Liver (tissue), 8 donors: ENCODE measurements at regions not wholly inside any gene's neighbourhood (a gene's known extent, or its start where the extent isn't known, plus 50 kb on each side); places are given as distances from the start of the nearest gene placed in this dataset.

Experiments
- DNase-seq: peaks from one replicate; pipeline ENCODE4 v3.0.0-alpha.2; 2017; ENCODE audit warnings: low spot score
- H3K27ac ChIP-seq, 2 donors: one replicate each; pipeline ENCODE4 v1.7.0; 2013; ENCODE audit warnings: inconsistent platforms in 2 of 2, low read length in 2 of 2, control low read depth in 1 of 2, low read depth in 1 of 2, mild to moderate bottlenecking in 1 of 2
- H3K27me3 ChIP-seq, 4 donors: one replicate each; pipeline versions ENCODE4 v1.6.1 to v1.7.0; 2013; ENCODE audit warnings: low read length in 3 of 4, inconsistent platforms in 1 of 4, mild to moderate bottlenecking in 1 of 4, moderate library complexity in 1 of 4; ENCODE audit not compliant: control insufficient read depth in 4 of 4, insufficient read depth in 4 of 4
- H3K36me3 ChIP-seq, 4 donors: one replicate each; pipeline versions ENCODE4 v1.6.1 to v1.7.0; 2013; ENCODE audit warnings: low read length in 3 of 4, mild to moderate bottlenecking in 3 of 4, low read depth in 1 of 4, moderate library complexity in 1 of 4; ENCODE audit not compliant: control insufficient read depth in 4 of 4, insufficient read depth in 3 of 4
- H3K4me1 ChIP-seq, 4 donors: one replicate each; pipeline versions ENCODE4 v1.6.1 to v1.7.0; 2013; ENCODE audit warnings: low read length in 3 of 4, mild to moderate bottlenecking in 3 of 4, moderate library complexity in 1 of 4; ENCODE audit not compliant: control insufficient read depth in 4 of 4, insufficient read depth in 4 of 4
- H3K4me3 ChIP-seq, 3 donors: one replicate each; pipeline versions ENCODE4 v1.6.1 to v1.7.0; 2013; ENCODE audit warnings: low read length in 3 of 3, control low read depth in 1 of 3, low read depth in 1 of 3, mild to moderate bottlenecking in 1 of 3
- H3K9ac ChIP-seq, 2 donors: one replicate each; pipeline ENCODE4 v1.7.0; 2013; ENCODE audit warnings: low read length in 2 of 2, mild to moderate bottlenecking in 2 of 2, moderate library complexity in 2 of 2, control low read depth in 1 of 2, low read depth in 1 of 2
- H3K9me3 ChIP-seq, 4 donors: one replicate each; pipeline versions ENCODE4 v1.6.1 to v1.7.0; 2013; ENCODE audit warnings: low read length in 3 of 4; ENCODE audit not compliant: control insufficient read depth in 4 of 4
- EGR1 ChIP-seq, 2 donors: IDR thresholded peaks; 2 replicates each; pipeline ENCODE4 v1.6.1; 2016 to 2018; ENCODE audit warnings: antibody characterized with exemption in 2 of 2, low read depth in 2 of 2
- HNF4A ChIP-seq, 2 donors: conservative IDR thresholded peaks; 2 replicates each; pipeline ENCODE4 v1.6.1; 2016; ENCODE audit warnings: antibody characterized with exemption in 2 of 2, mild to moderate bottlenecking in 2 of 2
- HNF4G ChIP-seq: IDR thresholded peaks from 2 replicates; pipeline ENCODE4 v1.6.1; 2016; ENCODE audit warnings: antibody characterized with exemption
- JUND ChIP-seq, 2 donors: IDR thresholded peaks; 2 replicates each; pipeline ENCODE4 v1.6.1; 2016; ENCODE audit warnings: antibody characterized with exemption in 2 of 2
- NR2F2 ChIP-seq: IDR thresholded peaks from 2 replicates; pipeline ENCODE4 v1.6.1; 2016; ENCODE audit warnings: antibody characterized with exemption
- RAD21 ChIP-seq, 2 donors: IDR thresholded peaks; 2 replicates each; pipeline ENCODE4 v1.6.1; 2016; ENCODE audit warnings: antibody characterized with exemption in 2 of 2, mild to moderate bottlenecking in 2 of 2
- RXRA ChIP-seq, 2 donors: IDR thresholded peaks; 2 replicates each; pipeline ENCODE4 v1.6.1; 2017 to 2018; ENCODE audit warnings: antibody characterized with exemption in 2 of 2, mild to moderate bottlenecking in 1 of 2
- SP1 ChIP-seq: IDR thresholded peaks from 2 replicates; pipeline ENCODE4 v1.6.1; 2018; ENCODE audit warnings: antibody characterized with exemption, mild to moderate bottlenecking
- TAF1 ChIP-seq: conservative IDR thresholded peaks from 2 replicates; pipeline ENCODE4 v1.6.1; 2016; ENCODE audit warnings: antibody characterized with exemption, mild to moderate bottlenecking
- YY1 ChIP-seq: IDR thresholded peaks from 2 replicates; pipeline ENCODE4 v1.6.1; 2016; ENCODE audit warnings: antibody characterized with exemption, mild to moderate bottlenecking
- ZBTB33 ChIP-seq: IDR thresholded peaks from 2 replicates; pipeline ENCODE4 v1.6.1; 2016; ENCODE audit warnings: antibody characterized with exemption
- WGBS: extraction: QIAGEN DNeasy Blood & Tissue Kit; methylation state at CpG from one replicate; pipeline ENCODE4 v1.1.7; 2013; 5-methylcytosine and 5-hydroxymethylcytosine counted together
- TF ChIP-seq, protein P1 (sequence below): fragments of 150-350 bp; IDR thresholded peaks from 2 replicates; pipeline ENCODE4 v1.5.1; 2017; ENCODE audit warnings: improper control_type of control experiment, low read depth, low read length; ENCODE audit not compliant: missing input control
- TF ChIP-seq, protein P2 (sequence below): IDR thresholded peaks from 2 replicates; pipeline ENCODE4 v1.6.1; 2016; ENCODE audit warnings: antibody characterized with exemption
- TF ChIP-seq, protein P3 (sequence below): IDR thresholded peaks from 2 replicates; pipeline ENCODE4 v1.6.1; 2016; ENCODE audit warnings: antibody characterized with exemption
- TF ChIP-seq, protein P4 (sequence below): IDR thresholded peaks from 2 replicates; pipeline ENCODE4 v1.6.1; 2016; ENCODE audit warnings: antibody characterized with exemption, mild to moderate bottlenecking
- donor health status: healthy.
- donor health status: healthy.
- donor health status: healthy.
- donor health status: healthy.
- donor health status: healthy.

DNA sequence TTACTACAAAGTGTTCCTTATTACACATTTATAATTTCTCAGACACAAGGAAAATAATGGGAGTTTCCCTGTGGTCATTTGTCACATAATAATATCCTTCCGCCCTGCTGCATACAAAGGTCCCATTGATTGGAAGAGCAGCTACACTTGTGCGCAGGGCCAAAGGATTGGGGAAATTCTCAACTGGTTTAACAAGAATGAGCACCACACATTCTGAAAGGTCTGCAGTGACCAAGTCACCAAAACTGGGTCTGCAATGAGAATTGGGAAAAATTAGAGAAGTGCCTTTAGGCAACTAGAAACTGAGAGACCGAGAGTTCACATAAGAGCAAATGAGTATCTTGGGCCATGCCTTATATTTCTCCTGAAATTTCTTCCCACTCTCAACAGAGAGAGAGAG is 98.2 kb upstream of the NR2F2 start:
- Histone ChIP-seq H3K9ac (no peak overlapping the region), H3K27ac (no peak overlapping the region), H3K9me3 (no peaks in the 10 kb centered on the region), H3K27me3 (no peaks in the 10 kb centered on the region), H3K4me3 (no peak overlapping the region), H3K36me3 (no peaks in the 10 kb centered on the region), H3K4me1 (peaks cover 0 to 1% (median 0%) of the 10 kb centered on the region in 4 donors)
- WGBS, result 97% methylated on average over 3 of the region's 3 CpGs
- TF ChIP-seq, protein P1, sequence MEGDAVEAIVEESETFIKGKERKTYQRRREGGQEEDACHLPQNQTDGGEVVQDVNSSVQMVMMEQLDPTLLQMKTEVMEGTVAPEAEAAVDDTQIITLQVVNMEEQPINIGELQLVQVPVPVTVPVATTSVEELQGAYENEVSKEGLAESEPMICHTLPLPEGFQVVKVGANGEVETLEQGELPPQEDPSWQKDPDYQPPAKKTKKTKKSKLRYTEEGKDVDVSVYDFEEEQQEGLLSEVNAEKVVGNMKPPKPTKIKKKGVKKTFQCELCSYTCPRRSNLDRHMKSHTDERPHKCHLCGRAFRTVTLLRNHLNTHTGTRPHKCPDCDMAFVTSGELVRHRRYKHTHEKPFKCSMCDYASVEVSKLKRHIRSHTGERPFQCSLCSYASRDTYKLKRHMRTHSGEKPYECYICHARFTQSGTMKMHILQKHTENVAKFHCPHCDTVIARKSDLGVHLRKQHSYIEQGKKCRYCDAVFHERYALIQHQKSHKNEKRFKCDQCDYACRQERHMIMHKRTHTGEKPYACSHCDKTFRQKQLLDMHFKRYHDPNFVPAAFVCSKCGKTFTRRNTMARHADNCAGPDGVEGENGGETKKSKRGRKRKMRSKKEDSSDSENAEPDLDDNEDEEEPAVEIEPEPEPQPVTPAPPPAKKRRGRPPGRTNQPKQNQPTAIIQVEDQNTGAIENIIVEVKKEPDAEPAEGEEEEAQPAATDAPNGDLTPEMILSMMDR, result no peak
- no peak for TF ChIP-seq RAD21 (IDR thresholded peaks at IDR 0.05)
- TF ChIP-seq, protein P2, sequence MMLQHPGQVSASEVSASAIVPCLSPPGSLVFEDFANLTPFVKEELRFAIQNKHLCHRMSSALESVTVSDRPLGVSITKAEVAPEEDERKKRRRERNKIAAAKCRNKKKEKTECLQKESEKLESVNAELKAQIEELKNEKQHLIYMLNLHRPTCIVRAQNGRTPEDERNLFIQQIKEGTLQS, result no peak
- no peak for TF ChIP-seq HNF4G
- TF ChIP-seq NR2F2, result no peak
- no peak for TF ChIP-seq YY1
- no peak for TF ChIP-seq SP1
- no peak for TF ChIP-seq ZBTB33
- no peak for TF ChIP-seq TAF1
- DNase-seq, result no peak

- H3K9me3 ChIP-seq, result no peaks in the 10 kb centered on the region
- H3K27me3 ChIP-seq, result no peaks in the 10 kb centered on the region
- no peak for TF ChIP-seq RAD21 (IDR thresholded peaks at IDR 0.05)
- TF ChIP-seq, protein P3, sequence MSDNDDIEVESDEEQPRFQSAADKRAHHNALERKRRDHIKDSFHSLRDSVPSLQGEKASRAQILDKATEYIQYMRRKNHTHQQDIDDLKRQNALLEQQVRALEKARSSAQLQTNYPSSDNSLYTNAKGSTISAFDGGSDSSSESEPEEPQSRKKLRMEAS, result no peak
- no peak for TF ChIP-seq YY1
- TF ChIP-seq SP1, result no peak
- TF ChIP-seq HNF4A (conservative IDR thresholded peaks at IDR 0.05), result no peak
- no peak for TF ChIP-seq NR2F2
- TF ChIP-seq JUND (IDR thresholded peaks at IDR 0.05), result no peak
- no peak for TF ChIP-seq EGR1 (IDR thresholded peaks at IDR 0.05; ENCODE audit: low read depth in 2 of 2)
- TF ChIP-seq, protein P4, sequence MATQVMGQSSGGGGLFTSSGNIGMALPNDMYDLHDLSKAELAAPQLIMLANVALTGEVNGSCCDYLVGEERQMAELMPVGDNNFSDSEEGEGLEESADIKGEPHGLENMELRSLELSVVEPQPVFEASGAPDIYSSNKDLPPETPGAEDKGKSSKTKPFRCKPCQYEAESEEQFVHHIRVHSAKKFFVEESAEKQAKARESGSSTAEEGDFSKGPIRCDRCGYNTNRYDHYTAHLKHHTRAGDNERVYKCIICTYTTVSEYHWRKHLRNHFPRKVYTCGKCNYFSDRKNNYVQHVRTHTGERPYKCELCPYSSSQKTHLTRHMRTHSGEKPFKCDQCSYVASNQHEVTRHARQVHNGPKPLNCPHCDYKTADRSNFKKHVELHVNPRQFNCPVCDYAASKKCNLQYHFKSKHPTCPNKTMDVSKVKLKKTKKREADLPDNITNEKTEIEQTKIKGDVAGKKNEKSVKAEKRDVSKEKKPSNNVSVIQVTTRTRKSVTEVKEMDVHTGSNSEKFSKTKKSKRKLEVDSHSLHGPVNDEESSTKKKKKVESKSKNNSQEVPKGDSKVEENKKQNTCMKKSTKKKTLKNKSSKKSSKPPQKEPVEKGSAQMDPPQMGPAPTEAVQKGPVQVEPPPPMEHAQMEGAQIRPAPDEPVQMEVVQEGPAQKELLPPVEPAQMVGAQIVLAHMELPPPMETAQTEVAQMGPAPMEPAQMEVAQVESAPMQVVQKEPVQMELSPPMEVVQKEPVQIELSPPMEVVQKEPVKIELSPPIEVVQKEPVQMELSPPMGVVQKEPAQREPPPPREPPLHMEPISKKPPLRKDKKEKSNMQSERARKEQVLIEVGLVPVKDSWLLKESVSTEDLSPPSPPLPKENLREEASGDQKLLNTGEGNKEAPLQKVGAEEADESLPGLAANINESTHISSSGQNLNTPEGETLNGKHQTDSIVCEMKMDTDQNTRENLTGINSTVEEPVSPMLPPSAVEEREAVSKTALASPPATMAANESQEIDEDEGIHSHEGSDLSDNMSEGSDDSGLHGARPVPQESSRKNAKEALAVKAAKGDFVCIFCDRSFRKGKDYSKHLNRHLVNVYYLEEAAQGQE, result no peak
- TF ChIP-seq, protein P1, result no peak
- TF ChIP-seq RXRA (IDR thresholded peaks at IDR 0.05), result no peak
- WGBS, result 84% methylated on average over 12 of the region's 12 CpGs
- DNase-seq, result no peak
- H3K27ac ChIP-seq, result no peak overlapping the region
- no peaks in the 10 kb centered on the region for H3K4me1 ChIP-seq
- no peak overlapping the region for H3K9ac ChIP-seq
- no peak overlapping the region for H3K4me3 ChIP-seq
- H3K36me3 ChIP-seq, result no peaks in the 10 kb centered on the region
Observed at GRCh38 chr15:96234109-96234892, 96.2 kb upstream of the NR2F2 start.
